ENCODE measurements at regions not wholly inside any gene's neighbourhood (a gene's known extent, or its start where the extent isn't known, plus 50 kb on each side); places are given as distances from the start of the nearest gene placed in this dataset.

GRCh38 chr10:29840516-29841276 lies 205.9 kb upstream of the SVIL start:
- Mint-ChIP-seq H3K27me3 (ENCODE audit: low read depth) (peaks cover 9% of the 10 kb centered on the region), H3K9me3 (peaks cover 5% of the 10 kb centered on the region), H3K4me3 (no peak overlapping the region), H3K27ac (peak overlapping the region; percentile 56 to 87 (median 83)), H3K36me3 (ENCODE audit: low read depth) (no peaks in the 10 kb centered on the region), H3K4me1 (peaks cover 45% of the 10 kb centered on the region)
- TF ChIP-seq CTCF (IDR thresholded peaks at IDR 0.05; ENCODE audit: unreplicated experiment in 3 of 3): no peak

GRCh38 chr10:29839826-29840515 lies 205.2 kb upstream of the SVIL start:
- TF ChIP-seq CTCF (IDR thresholded peaks at IDR 0.05; ENCODE audit: unreplicated experiment in 3 of 3): no peak
- Mint-ChIP-seq H3K9me3 (peaks cover 2% of the 10 kb centered on the region), H3K4me3 (no peak overlapping the region), H3K36me3 (ENCODE audit: low read depth) (no peaks in the 10 kb centered on the region), H3K27me3 (ENCODE audit: low read depth) (peaks cover 9% of the 10 kb centered on the region), H3K27ac (peak overlapping the region; percentile 56 to 87 (median 83)), H3K4me1 (peaks cover 47% of the 10 kb centered on the region)

- Mint-ChIP-seq H3K27ac (peak overlapping the region in 1 of 3 experiments; percentile 7), H3K4me3 (no peak overlapping the region), H3K9me3 (no peaks in the 10 kb centered on the region), H3K36me3 (ENCODE audit: low read depth) (no peaks in the 10 kb centered on the region), H3K27me3 (ENCODE audit: low read depth) (peaks cover 9% of the 10 kb centered on the region), H3K4me1 (peaks cover 58% of the 10 kb centered on the region)
- TF ChIP-seq CTCF (IDR thresholded peaks at IDR 0.05; ENCODE audit: unreplicated experiment in 3 of 3): no peak
Observed at GRCh38 chr10:29838539-29838938, 203.8 kb upstream of the SVIL start.

GRCh38 chr10:29837586-29837985 lies 202.8 kb upstream of the SVIL start:
- H3K36me3 Mint-ChIP-seq (ENCODE audit: low read depth): no peaks in the 10 kb centered on the region
- H3K27ac Mint-ChIP-seq: no peak overlapping the region
- peaks cover 50% of the 10 kb centered on the region for H3K4me1 Mint-ChIP-seq
- no peaks in the 10 kb centered on the region for H3K9me3 Mint-ChIP-seq
- no peak for TF ChIP-seq CTCF (IDR thresholded peaks at IDR 0.05; ENCODE audit: unreplicated experiment in 3 of 3)
- no peak overlapping the region for H3K4me3 Mint-ChIP-seq
- peaks cover 9% of the 10 kb centered on the region for H3K27me3 Mint-ChIP-seq (ENCODE audit: low read depth)

- no peak for TF ChIP-seq CTCF (IDR thresholded peaks at IDR 0.05; ENCODE audit: unreplicated experiment in 3 of 3)
- H3K4me1 Mint-ChIP-seq: peaks cover 39% of the 10 kb centered on the region
- no peaks in the 10 kb centered on the region for H3K36me3 Mint-ChIP-seq (ENCODE audit: low read depth)
- H3K4me3 Mint-ChIP-seq: no peak overlapping the region
- H3K27ac Mint-ChIP-seq: no peak overlapping the region
- H3K9me3 Mint-ChIP-seq: no peaks in the 10 kb centered on the region
- peaks cover 4% of the 10 kb centered on the region for H3K27me3 Mint-ChIP-seq (ENCODE audit: low read depth)
Observed at GRCh38 chr10:29836396-29836795, 201.6 kb upstream of the SVIL start.

All from nephron (organoid).